CD14-positive monocyte (primary cell): ENCODE measurements at regions not wholly inside any gene's neighbourhood (a gene's known extent, or its start where the extent isn't known, plus 50 kb on each side); places are given as distances from the start of the nearest gene placed in this dataset.

Experiments
- DNase-seq, 3 donors: peaks; one replicate each; pipeline ENCODE4 v3.0.0-alpha.2; 2011 to 2022
- H2AFZ ChIP-seq: 2 replicates; pipeline ENCODE4 v1.6.0; 2012; ENCODE audit warnings: mild to moderate bottlenecking, low read depth, low read length, inconsistent platforms; ENCODE audit not compliant: insufficient read depth, poor library complexity, severe bottlenecking
- H3K27ac ChIP-seq, 2 donors: 1 replicate in 1 of 2; 2 replicates in 1 of 2; pipeline ENCODE4 v1.5.1; 2012 to 2013; ENCODE audit warnings: low read length in 2 of 2, control low read depth in 1 of 2, inconsistent platforms in 1 of 2, low read depth in 1 of 2, mild to moderate bottlenecking in 1 of 2
- H3K27me3 ChIP-seq, 2 donors: one replicate each; pipeline versions ENCODE4 v1.6.0 to v1.6.1; 2011 to 2013; ENCODE audit warnings: low read length in 2 of 2; ENCODE audit not compliant: control insufficient read depth in 2 of 2, insufficient read depth in 2 of 2
- H3K36me3 ChIP-seq, 2 donors: replicated peaks in 1 of 2; 1 replicate in 1 of 2; 2 replicates in 1 of 2; pipeline versions ENCODE4 v1.5.1 to v1.6.1; 2012 to 2013; ENCODE audit warnings: low read length in 2 of 2, control low read depth in 1 of 2, inconsistent platforms in 1 of 2, mild to moderate bottlenecking in 1 of 2; ENCODE audit not compliant: insufficient read depth in 2 of 2, control insufficient read depth in 1 of 2
- H3K4me1 ChIP-seq, 2 donors: 1 replicate in 1 of 2; 2 replicates in 1 of 2; pipeline versions ENCODE4 v1.5.1 to v1.6.1; 2012 to 2013; ENCODE audit warnings: low read length in 2 of 2, control low read depth in 1 of 2, inconsistent platforms in 1 of 2, mild to moderate bottlenecking in 1 of 2, moderate library complexity in 1 of 2; ENCODE audit not compliant: insufficient read depth in 2 of 2, control insufficient read depth in 1 of 2
- H3K4me2 ChIP-seq: replicated peaks from 2 replicates; pipeline ENCODE3; 2012; ENCODE audit warnings: low read length, moderate library complexity, mild to moderate bottlenecking; ENCODE audit not compliant: poor library complexity, severe bottlenecking; ENCODE audit errors: extremely low read depth
- H3K4me3 ChIP-seq, 3 experiments: fragments of 200-600 bp in 1 of 3; sonication (generic) in 1 of 3; replicated peaks in 1 of 3; 1 replicate in 2 of 3; 2 replicates in 1 of 3; pipeline ENCODE4 v1.5.1; 2011 to 2013; ENCODE audit warnings: low read length in 3 of 3, mild to moderate bottlenecking in 3 of 3, control low read depth in 2 of 3, low read depth in 2 of 3, inconsistent platforms in 1 of 3, moderate library complexity in 1 of 3
- H3K79me2 ChIP-seq: 2 replicates; pipeline ENCODE4 v1.6.0; 2012; ENCODE audit warnings: mild to moderate bottlenecking, control low read depth, inconsistent platforms, low read length, moderate library complexity; ENCODE audit not compliant: insufficient read depth
- H3K9ac ChIP-seq: 2 replicates; pipeline ENCODE4 v1.6.0; 2017; ENCODE audit warnings: low read length, mild to moderate bottlenecking; ENCODE audit not compliant: insufficient read depth, poor library complexity, severe bottlenecking
- H3K9me3 ChIP-seq, 2 donors: replicated peaks in 1 of 2; 1 replicate in 1 of 2; 2 replicates in 1 of 2; pipeline versions ENCODE4 v1.5.1 to v1.6.1; 2012 to 2013; ENCODE audit warnings: low read length in 2 of 2, control low read depth in 1 of 2; ENCODE audit not compliant: control insufficient read depth in 1 of 2, insufficient read depth in 1 of 2
- H4K20me1 ChIP-seq: 2 replicates; pipeline ENCODE4 v1.6.0; 2012; ENCODE audit warnings: mild to moderate bottlenecking, low read length, control low read depth, moderate library complexity; ENCODE audit not compliant: insufficient read depth
- H3K27ac Mint-ChIP-seq, 7 donors: one replicate each; pipeline ENCODE4 v1.8.0; 2020; ENCODE audit warnings: mild to moderate bottlenecking in 7 of 7, mixed read lengths in 7 of 7, moderate library complexity in 6 of 7, inconsistent platforms in 2 of 7
- H3K27me3 Mint-ChIP-seq, 3 donors: one replicate each; pipeline ENCODE4 v1.8.0; 2021 to 2022; ENCODE audit warnings: low read depth in 3 of 3, mild to moderate bottlenecking in 3 of 3, mixed read lengths in 3 of 3, moderate library complexity in 3 of 3, inconsistent platforms in 1 of 3
- H3K36me3 Mint-ChIP-seq, 2 donors: one replicate each; pipeline ENCODE4 v1.8.0; 2020; ENCODE audit warnings: mixed read lengths in 2 of 2, inconsistent platforms in 1 of 2, mild to moderate bottlenecking in 1 of 2
- H3K4me1 Mint-ChIP-seq: one replicate; pipeline ENCODE4 v1.8.0; 2020; ENCODE audit warnings: mild to moderate bottlenecking, mixed read lengths
- H3K4me3 Mint-ChIP-seq, 2 donors: one replicate each; pipeline ENCODE4 v1.8.0; 2020; ENCODE audit warnings: mild to moderate bottlenecking in 2 of 2, mixed read lengths in 2 of 2, moderate library complexity in 1 of 2
- H3K9me3 Mint-ChIP-seq, 7 donors: one replicate each; pipeline ENCODE4 v1.8.0; 2020 to 2022; ENCODE audit warnings: mixed read lengths in 7 of 7, mild to moderate bottlenecking in 6 of 7, moderate library complexity in 6 of 7, inconsistent platforms in 2 of 7
- WGBS: methylation state at CpG from one replicate; pipeline ENCODE4 v1.1.5; 2013; ENCODE audit warnings: missing lambda C conversion rate; ENCODE audit not compliant: insufficient coverage; 5-methylcytosine and 5-hydroxymethylcytosine counted together
- intact Hi-C, 2 donors: fragments of 100-400 bp; cut with micrococcal nuclease; formaldehyde crosslinking; loops; one replicate each; pipeline versions ENCODE4 v1.15.0 to v1.15.1; 2023
- TF ChIP-seq, protein P1 (sequence below): fragments of 200-600 bp; IDR thresholded peaks from one replicate; pipeline ENCODE4 v1.8.0; 2022; ENCODE audit warnings: antibody characterized with exemption, mild to moderate bottlenecking

DNA sequence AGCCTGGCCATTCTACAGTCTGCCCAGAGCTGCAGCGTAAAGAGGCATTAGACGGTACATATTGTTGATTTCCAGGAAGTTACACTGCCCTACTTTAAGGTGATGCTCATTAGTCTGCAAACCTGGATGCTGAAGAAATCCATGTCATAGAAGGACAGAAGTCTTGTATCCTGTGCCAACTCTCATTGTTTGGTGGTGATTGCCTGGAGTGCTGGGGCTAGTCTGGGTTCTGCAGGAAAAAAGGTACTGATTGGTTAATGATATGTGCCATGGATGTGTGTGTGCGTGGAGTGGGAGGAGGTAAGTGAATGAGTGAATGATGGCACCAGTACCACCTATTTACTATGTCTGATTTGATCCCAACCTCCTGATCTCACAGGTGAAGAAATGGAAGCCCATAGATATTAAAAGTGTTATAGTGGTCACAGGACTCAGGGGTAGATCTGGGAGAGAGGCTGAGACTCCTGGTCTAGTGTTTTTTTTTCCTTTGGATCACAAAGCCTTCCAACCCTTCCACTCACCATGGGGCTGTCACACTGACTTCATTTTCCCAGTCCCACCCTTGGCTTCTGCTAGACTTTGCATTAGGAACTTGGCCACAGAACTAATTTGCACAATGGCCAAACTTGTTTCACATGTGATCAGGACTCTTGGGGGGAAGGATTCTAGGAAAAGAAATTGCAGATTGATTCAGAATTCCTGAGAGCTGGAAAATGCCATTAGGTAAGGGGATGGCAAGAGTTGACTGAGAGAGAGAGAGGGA is 96.1 kb downstream of the TMX1 start:
- TF ChIP-seq, protein P1, sequence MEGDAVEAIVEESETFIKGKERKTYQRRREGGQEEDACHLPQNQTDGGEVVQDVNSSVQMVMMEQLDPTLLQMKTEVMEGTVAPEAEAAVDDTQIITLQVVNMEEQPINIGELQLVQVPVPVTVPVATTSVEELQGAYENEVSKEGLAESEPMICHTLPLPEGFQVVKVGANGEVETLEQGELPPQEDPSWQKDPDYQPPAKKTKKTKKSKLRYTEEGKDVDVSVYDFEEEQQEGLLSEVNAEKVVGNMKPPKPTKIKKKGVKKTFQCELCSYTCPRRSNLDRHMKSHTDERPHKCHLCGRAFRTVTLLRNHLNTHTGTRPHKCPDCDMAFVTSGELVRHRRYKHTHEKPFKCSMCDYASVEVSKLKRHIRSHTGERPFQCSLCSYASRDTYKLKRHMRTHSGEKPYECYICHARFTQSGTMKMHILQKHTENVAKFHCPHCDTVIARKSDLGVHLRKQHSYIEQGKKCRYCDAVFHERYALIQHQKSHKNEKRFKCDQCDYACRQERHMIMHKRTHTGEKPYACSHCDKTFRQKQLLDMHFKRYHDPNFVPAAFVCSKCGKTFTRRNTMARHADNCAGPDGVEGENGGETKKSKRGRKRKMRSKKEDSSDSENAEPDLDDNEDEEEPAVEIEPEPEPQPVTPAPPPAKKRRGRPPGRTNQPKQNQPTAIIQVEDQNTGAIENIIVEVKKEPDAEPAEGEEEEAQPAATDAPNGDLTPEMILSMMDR = no peak
- Histone ChIP-seq H3K79me2 (no peaks in the 10 kb centered on the region), H3K36me3 (no peaks in the 10 kb centered on the region), H3K27me3 (peaks cover 0 to 2% of the 10 kb centered on the region in 2 donors), H3K4me3 (no peak overlapping the region), H2AFZ (no peak overlapping the region), H3K9ac (no peak overlapping the region), H3K4me2 (no peak overlapping the region), H3K9me3 (no peaks in the 10 kb centered on the region), H4K20me1 (no peaks in the 10 kb centered on the region), H3K27ac (no peak overlapping the region), H3K4me1 (no peaks in the 10 kb centered on the region)
- H3K36me3 Mint-ChIP-seq = no peaks in the 10 kb centered on the region
- no peak overlapping the region for H3K4me3 Mint-ChIP-seq
- H3K9me3 Mint-ChIP-seq = peaks cover 0 to 3% (median 0%) of the 10 kb centered on the region in 7 donors
- no peak for DNase-seq
- intact Hi-C loops = no loop called here
- H3K27ac Mint-ChIP-seq = no peak overlapping the region
- no peaks in the 10 kb centered on the region for H3K4me1 Mint-ChIP-seq
- WGBS = 88% methylated on average over 2 of the region's 3 CpGs
- peaks cover 0 to 3% (median 0%) of the 10 kb centered on the region in 3 donors for H3K27me3 Mint-ChIP-seq

DNA sequence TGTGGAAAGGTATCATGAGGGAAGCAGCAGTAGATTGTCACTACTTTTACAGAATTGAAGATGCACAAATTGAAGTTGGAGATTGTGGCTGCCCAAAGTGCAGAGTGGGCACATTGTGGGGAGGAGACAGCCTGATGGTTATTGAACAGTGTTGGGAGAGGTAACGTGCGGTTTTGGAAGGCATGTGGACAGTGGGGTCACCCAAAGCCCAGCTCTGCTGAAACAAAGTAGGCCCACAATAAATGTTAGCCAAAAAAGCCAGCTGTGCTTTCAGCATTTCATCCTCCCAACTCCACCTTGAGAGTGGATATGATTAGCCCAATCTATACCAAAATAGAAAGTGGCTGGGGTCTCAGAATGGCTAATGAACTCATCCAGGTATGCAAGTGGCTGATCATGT is 96.7 kb downstream of the TMX1 start:
- intact Hi-C loops = no loop called here
- no peaks in the 10 kb centered on the region for H3K36me3 Mint-ChIP-seq
- H3K4me1 Mint-ChIP-seq = no peaks in the 10 kb centered on the region
- Histone ChIP-seq H4K20me1 (no peaks in the 10 kb centered on the region), H3K9me3 (no peaks in the 10 kb centered on the region), H3K27me3 (no peaks in the 10 kb centered on the region), H3K79me2 (no peaks in the 10 kb centered on the region), H3K27ac (no peak overlapping the region), H3K4me3 (no peak overlapping the region), H3K4me2 (no peak overlapping the region), H2AFZ (no peak overlapping the region), H3K9ac (no peak overlapping the region), H3K36me3 (no peaks in the 10 kb centered on the region), H3K4me1 (no peaks in the 10 kb centered on the region)
- no peak overlapping the region for H3K4me3 Mint-ChIP-seq
- TF ChIP-seq, protein P1 = no peak
- no peak for DNase-seq
- H3K27me3 Mint-ChIP-seq = peaks cover 0 to 3% (median 0%) of the 10 kb centered on the region in 3 donors
- H3K27ac Mint-ChIP-seq = no peak overlapping the region
- no CpG with 5 or more reads among the region's 2 CpGs for WGBS
- peaks cover 0 to 3% (median 0%) of the 10 kb centered on the region in 7 donors for H3K9me3 Mint-ChIP-seq
